LNCaP clone FGC (cell line): ENCODE measurements at regions not wholly inside any gene's neighbourhood (a gene's known extent, or its start where the extent isn't known, plus 50 kb on each side); places are given as distances from the start of the nearest gene placed in this dataset.

ENCODE experiments used
- DNase-seq: peaks from one replicate; pipeline ENCODE4 v3.0.0-alpha.2; 2011; ENCODE audit warnings: low read depth
- H3K4me3 ChIP-seq: 2 replicates; pipeline ENCODE4 v1.5.1; 2011; ENCODE audit warnings: mild to moderate bottlenecking, low read depth, low read length, control low read depth
- CTCF ChIP-seq: IDR thresholded peaks from 2 replicates; pipeline ENCODE4 v1.5.1; 2012; ENCODE audit warnings: mild to moderate bottlenecking; ENCODE audit not compliant: control insufficient read depth, insufficient read depth; ENCODE audit errors: extremely low read depth

GRCh38 chr12:65765436-65765813, 58.9 kb upstream of the HMGA2 start:
- no peak overlapping the region for H3K4me3 ChIP-seq
- TF ChIP-seq CTCF, result no peak
- no peak for DNase-seq

GRCh38 chr12:65769880-65770279, 54.4 kb upstream of the HMGA2 start:
- no peak for TF ChIP-seq CTCF
- no peak for DNase-seq
- no peak overlapping the region for H3K4me3 ChIP-seq
